NCI-H524 (cell line): ENCODE measurements at regions not wholly inside any gene's neighbourhood (a gene's known extent, or its start where the extent isn't known, plus 50 kb on each side); places are given as distances from the start of the nearest gene placed in this dataset.

Source experiments
- DNase-seq, 2 experiments: peaks; one replicate each; lab custom pipeline; 2025; lab: John Stamatoyannopoulos, UW

DNA sequence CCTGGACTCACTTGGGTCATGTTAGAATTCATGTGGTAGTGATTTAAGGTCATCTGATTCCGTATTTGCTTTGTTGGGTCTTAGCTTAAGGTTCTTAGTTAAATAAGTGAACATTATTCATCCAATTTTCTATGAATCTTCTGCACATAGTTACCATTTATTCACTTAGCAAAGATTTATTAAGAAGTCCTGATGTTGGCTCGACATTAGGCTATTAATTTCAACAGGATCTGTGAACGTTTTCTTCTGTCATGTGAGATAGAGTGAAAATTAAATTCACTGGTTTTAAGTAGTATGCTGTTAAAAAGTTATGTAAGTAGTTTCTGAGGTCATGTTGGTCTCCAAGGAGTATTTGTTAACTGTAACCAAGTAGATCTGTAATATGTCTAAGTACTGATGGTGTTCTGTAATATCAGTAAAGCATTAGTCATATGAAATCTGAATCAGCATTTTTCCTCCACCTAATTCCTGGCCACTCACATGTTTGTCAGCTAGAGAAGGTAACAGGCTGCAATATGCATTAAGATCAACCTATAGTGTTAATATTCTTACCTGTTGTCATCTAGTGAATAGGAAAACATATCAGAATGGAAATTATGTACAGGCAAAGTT, 155.6 kb downstream of the PCDH7 start:
- no peak for DNase-seq

DNA sequence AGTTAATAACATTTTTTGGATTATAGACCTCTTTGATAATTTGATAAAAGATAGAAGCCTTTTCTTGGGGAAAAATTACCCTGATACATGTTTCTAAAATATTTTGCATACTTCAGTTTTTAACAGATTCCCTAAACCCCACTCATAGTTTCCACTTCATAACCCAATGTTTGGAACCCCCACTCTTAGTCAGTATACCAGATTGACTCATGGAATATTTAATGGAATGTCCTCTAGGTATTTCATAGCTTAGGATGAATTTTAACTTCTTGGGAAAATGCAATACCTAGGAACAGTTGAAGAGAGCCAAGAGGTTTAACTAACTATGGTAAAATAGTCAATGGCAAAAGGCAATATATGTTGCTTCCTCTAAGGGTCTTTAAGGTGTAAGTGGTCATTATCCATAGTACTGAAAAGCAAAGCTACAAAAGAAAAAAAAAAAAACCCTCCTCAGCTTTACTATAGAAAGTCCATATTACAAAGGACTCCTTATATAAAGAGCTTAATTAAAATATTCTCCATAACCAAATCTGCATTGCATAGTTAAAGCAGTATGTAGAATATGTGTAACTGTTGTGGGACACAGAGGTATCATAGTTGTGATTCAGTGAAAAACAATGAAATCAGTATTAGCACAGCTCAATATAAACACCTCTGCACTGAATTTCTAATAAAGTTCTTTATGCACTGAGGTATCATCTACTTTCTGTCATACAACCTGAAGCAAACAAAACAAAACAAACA, 159.9 kb downstream of the PCDH7 start:
- DNase-seq = no peak

DNA sequence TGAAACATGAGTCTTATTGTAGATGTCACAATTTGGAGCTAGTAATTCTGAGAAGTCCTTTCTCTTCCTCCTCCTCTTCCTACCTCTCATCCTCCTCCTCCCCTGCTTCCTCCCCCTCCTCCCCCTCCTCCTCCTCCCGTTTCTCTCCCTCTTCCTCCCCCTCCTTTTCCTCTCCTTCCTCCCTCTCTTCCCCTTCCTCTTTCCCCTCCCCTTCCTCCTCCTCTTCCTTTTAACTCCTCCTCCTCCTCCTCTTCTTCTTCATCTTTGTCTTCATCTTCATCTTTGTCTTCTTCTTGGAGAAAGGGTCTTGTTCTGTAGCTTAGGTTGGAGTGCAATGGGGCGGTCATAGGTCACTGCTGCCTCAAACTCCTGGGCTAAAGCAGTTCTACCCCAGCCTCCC, 161.8 kb downstream of the PCDH7 start:
- no peak for DNase-seq

DNA sequence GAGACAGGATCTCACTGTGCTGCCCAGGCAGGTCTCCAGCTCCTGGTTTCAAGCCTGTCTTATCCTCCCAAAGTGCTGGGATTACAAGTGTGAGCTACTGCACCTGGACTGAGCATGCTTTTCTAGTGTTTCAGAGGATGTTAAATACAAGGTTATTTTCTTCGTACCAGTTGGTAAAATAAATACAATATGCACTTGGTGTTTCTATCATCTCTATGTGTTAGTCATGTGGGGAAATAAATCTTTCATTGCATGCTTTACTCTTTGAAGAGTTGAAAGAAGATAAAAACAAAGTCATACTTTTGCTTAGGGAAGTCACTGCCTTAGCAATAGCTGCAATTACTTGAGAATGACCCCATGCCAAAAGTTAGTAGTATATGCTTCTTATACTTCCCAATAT, 162.3 kb downstream of the PCDH7 start:
- DNase-seq = no peak

DNA sequence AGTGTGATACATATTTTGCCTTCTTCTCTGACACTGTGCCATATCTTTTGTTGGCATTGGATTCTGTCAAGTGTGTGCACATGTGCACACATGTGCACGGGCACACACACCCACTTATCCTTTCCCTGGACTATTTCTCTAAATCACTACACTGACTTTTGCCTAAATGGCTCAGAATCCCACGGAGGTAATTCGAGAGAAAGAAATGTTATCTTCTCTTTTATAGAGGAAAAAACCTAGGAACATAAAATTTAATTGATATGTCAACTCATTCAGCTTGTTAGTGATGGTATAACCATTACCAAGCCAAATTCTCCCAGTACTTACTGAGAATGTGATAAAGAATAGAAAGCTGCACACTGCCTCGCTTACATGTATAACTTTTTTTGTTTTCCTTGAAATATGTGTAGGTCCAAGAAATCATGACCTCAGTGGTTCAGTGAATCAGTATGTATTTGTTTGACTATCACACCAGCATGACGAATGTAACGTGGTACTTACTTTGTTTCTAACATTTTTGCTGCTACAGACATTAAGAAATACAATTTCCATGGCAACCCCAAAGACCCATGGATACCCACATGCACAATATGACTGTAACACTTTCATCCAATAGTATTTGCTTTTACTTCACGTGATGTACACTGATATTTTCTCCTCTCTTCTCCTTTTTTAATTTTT, 163.0 kb downstream of the PCDH7 start:
- no peak for DNase-seq

DNA sequence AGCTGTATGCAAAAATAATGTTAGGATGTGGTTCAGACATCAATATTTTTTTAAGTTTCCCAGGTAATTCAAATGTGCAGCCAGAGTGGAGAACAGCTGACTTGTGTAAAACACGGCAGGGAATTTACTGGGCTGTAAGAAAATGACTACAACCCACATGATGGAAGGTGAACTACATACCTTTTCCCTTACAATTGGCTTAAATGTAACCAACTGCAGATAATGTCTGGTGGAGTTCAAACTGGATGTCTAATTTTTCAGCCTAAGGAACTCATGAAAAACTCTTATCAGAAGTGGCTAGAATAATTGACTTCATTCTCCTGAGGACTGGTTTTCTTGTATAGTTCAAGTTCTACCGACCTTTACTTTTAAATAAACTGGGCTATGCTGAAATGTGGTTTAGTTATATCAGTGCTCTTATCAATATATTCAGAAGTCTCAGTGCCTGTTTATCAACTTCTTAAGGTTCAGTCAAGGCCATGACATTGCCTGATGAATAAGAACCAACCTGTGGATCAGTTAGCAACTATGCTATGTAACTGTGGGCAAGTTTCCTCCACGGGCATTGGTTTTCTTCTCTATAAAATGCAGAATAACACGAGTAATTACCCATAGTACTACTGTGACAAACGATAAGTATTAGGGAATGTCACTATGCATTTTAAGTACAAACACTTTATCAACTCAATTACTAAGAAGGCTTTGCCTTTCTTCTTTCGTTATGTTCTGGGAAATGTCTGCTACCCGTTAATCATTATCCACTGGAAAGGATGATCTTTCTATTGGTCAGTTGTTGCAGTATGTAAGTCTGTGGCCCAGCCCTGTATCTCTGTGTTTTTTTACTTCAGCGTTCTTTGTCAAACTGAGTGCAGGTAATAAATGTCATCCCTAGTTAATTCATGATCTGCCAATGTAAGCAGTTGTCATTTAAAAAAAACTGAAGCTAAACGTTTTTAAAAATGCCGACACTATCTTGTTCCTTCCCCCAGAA, 181.6 kb downstream of the PCDH7 start:
- DNase-seq = no peak

DNA sequence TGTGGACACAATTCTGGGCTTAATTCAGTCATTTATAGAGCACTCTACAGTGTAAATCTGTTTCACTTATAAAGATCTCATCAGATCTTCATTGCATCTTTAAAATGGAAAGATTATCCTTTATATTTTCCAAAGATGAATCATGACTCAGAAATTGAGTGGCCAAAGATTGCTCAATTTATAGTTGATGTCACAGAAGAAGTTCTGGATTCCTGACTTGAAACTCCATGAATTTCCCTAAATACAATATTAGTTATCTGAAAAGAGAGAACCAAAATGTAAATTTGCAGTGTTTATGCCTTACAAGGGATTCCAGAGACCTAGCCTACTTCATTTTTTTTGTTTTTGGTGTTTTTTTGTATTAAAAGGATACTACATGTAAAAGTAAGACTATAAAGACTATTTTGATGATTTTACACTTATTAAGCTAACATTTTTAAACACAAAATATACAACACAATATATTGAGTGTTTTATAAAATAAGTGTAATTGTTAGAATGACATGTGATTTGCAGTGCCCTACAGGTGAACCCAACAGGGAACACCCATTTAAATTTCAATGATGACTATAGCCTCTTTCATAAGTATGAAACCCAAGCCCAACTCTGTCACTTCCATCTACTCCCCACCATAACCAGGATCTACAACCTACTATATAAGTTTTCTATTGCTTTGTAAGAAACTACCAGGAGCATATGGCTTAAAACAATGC, 183.5 kb downstream of the PCDH7 start:
- no peak for DNase-seq

DNA sequence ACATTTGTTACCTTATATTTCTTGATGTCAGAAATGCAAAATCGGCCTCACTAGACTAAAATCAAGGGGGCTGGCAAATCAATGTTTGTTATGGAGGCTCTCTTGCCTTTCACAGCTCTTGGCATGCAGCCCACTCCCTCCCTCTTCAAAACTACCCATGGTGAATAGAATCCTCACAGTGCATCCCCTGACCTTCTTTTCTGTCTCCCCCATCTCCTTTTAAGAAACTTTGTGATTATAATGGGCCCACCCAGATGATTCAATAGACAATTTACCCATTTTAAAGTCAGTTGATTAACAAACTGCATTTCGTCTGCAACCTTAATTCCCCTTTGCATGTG, 184.0 kb downstream of the PCDH7 start:
- no peak for DNase-seq

DNA sequence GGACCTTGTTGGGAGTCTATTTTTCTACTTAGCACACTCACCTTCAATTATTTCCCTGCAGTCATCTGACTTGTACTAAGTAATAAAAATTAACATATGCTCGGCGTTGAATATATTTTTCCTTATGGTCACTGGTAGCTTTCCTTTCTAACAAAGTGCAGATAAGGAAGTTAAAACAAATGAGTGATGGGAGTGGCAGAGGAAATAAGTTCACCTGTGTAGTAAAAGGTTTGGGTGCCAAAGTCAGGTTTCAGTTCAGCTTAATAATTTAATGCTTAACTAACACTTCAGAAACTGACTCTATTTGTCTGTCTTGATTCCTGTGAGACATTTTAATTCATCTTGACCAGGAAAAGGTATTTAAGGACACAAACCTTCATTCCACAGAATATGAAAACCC, 184.4 kb downstream of the PCDH7 start:
- no peak for DNase-seq

DNA sequence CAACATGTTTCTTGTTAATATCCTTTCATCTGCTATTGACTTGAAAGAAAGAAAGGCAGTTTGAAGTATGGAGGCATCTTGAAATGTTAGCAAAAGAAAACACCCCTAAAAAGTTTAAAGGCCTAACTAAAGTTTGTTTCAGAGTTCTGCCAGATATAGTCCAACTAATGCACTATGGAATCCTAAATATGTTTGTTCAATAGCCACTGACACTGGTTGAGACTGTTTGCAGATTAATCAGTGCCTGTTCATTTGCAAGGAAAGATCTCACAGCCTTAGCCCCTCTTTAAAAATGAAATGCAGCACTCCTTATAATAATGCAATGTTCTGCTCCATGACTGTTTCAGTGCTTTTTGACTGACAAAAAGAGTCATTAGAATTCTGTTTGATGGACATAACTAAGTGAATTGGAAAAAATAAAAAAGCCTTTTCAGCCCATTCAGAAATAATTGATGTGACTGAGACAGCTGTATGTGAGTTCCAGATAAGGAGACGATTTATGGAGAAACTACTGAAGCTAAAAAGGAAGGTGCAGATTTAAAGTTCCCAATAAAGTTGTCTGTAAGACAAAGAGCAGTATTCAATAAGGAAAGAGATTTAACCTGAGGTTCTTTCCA, 192.0 kb downstream of the PCDH7 start:
- no peak for DNase-seq

DNA sequence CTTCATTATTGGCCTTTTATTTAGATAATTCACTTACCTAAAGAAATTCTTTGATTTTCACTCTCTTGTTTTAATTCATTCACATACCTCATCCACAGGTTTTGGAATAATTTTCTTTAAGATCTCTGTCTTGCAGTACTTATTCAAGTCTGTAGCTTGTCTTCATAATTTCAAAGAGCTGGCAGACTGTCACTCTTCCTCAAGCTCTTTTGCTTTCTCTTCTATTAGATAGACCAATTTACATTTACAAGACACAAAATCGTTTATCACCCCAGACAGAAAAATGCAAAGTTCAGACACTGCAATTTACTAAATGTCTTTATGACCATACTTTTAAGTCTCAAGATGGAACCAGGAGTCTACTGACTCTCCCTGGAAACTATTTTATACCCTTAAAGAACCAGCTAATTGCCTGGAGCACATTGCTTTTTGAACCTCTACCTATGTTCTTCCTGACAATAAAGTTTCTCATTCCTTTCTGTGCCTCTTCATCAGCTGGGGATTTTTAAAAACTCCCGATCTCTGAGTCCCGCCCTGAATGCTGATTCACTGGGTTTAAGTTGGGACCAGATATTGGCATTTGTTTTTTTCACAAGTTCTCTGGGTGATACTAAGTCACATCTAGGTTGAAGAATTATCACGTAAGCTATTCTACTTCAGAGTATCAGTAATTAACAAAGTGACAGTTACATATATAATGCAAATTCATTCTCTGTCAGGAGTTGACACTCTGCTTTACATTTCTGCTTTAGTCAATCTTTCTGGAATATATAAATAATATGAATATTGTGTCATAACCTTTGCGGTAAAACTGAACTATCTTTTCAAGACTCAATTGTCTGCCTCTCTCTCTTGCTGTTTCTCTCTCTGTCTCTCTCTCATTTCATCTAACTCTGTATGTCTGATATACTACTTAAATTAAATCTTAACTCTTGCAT, 196.4 kb downstream of the PCDH7 start:
- no peak for DNase-seq

DNA sequence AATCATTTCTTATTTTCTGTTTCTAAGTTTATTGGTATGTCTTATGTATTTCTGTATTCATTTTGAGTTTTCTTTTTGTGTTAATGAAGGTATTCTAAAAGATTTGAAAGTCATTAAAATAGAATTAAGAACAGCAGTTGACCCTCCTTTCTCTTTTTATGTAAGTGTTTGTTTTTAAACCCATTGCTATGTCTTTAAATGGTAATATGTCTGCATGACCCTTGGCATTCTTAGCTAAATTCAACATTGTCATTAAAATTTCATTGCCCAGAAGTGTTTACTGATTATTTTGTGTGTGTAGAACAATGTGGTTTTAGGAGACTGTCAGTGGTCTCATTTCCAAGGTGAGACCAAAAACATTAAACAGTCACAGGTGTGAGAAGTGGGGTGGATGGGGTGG, 197.8 kb downstream of the PCDH7 start:
- no peak for DNase-seq

DNA sequence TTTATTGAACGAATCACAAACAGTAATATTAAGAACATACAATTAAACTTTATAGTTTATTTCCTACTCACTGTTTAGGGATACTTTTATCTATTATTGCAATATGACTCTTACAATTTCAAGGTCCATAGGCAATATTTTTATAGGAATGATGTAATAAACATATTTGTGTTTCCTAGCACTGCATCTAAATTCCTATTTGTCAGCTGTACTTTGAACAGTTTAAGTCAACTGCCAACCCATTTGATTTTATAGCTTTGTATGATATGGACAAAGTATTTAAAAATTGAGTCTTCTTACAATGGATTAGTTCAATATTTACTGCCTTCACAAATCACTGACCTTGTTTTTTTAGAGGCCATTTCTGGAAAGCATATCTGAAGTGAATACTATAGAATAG, 199.3 kb downstream of the PCDH7 start:
- no peak for DNase-seq

DNA sequence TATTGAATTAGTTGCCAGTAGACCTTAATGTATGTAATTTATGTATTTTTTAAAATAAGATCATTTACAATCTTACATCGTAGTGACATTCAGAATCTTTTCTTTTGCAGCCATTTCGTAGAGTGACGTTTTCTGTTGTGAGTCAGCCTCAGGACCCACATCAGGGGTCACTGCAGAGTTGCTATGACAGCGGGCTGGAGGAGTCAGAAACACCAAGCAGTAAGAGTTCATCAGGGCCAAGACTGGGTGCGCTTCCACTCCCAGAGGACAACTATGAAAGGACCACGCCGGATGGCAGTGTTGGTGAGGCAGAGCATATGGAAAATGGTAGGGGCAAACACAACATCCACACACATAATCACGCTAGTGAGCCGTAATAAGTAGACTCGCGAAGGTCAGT, 199.9 kb downstream of the PCDH7 start:
- no peak for DNase-seq

DNA sequence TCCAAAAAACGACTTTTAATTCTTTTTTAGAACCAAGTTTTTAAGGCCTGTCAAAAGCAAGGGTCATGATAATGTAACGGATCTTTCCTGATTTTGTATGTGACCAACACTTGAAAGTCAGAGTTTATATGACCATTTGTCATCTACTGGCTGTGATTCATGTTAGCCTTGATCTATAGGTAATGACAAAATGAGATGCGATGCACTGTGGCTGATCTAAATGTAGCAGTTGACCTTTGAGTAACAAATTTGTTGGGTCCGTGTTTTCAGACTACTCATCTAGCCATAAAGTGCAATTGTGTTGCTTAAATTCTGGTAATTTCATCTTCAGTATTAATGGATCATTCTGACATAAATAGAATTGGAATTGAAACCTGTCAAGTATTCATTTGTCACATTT, 202.5 kb downstream of the PCDH7 start:
- no peak for DNase-seq

DNA sequence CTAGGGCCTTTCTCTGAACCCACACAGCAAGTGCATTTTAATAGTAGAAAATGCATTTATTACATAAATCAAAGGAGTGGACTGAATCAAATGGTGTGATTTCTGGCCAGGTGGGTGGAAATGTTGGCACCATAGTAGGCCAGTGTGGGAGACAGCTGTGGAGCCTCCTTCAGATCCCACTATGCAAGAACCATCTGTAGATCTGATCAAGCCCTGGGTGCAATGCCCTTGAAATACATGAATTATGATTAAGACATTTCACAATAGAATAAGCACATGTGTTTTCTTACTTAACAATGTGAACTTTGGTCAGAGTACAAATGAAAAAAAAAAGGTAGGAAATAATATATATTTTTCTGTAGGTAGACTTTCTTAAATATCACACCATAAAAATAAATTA, 204.3 kb downstream of the PCDH7 start:
- DNase-seq = peak in 1 of 2 experiments; percentile 67

DNA sequence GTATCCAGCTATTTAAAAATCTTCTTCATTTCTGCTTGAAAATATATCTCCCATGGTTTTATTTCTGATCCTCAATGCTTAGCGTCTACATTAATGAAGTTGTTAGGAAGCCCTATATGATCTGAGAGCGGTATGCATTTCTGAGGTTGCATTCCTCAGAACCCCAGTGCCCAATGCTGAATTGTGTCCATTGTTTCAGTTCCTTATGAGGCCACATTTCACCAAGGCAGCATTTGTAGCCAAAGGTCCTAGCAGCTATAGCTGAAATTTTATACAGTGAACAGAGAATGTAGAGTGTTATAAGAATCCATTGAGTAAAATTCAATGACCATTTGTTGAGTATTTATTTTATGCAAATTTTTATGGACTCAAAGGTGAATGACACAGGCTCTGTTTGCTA, 209.5 kb downstream of the PCDH7 start:
- no peak for DNase-seq

DNA sequence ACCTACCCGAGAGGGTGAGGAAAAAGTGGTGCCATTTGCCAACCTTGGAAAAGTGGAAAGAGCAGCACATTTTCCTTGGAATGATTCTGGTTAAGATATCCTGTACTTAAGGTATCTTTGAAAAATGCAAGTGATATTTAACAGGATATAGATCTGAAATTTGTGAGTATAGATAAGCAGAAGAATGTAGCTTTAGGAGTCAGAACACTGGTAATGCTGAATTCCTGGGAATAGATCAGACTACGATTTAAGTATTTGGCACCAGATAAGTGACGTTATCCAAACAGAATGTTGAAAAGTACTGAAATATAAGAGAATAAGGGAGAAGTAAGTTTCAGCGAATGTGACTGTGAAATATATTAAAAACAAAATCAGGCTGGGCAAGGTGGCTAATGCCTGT, 210.1 kb downstream of the PCDH7 start:
- no peak for DNase-seq

DNA sequence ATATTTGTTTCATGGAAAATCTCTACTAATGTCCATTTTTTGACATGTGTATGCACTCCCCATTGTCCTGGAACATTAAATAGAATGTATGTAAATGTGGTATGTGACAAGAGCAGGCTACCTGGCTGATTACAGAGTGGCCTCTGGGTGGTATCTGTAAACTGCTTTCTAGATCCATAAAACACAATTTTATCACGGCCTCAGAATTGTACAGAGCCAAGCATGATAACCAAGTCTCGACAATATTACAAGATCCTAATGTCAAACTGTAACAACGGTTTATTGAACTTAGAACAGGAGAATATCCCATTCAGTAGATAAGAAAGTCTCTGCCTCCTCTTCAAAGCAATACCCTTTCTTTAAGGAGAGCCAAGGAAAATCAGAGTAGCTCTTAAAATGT, 212.4 kb downstream of the PCDH7 start:
- no peak for DNase-seq

DNA sequence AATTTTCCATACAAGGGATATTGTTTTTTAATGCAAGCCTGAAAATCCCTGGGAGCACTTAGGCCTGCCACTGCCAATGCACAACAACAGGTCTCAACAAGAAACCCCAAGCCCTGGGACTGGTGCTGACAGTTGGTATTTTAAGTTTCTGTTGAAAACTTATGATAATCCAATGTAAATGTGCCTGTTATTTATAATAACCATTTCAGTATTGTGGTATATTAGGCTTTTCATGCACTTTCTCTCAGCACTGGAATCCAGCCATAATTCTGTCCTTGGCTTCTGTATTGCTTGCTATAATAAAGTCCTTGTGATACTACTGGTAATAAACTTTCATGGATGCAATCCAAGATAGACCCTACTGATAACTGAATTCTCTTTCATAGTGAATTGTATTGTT, 218.9 kb downstream of the PCDH7 start:
- no peak for DNase-seq
